ENCODE measurements at regions not wholly inside any gene's neighbourhood (a gene's known extent, or its start where the extent isn't known, plus 50 kb on each side); places are given as distances from the start of the nearest gene placed in this dataset.

- WGBS, 2 experiments (ENCODE audit: extremely low coverage in 2 of 2, insufficient read length in 1 of 2): no CpG with 5 or more reads among the region's 1 CpG
- ATAC-seq (ENCODE audit: low read depth): no peak
Measured at GRCh38 chr4:141885112-141885511, 248.7 kb downstream of the IL15 start.

More at GRCh38 chr4:141885112-141885511, 248.7 kb downstream of the IL15 start:
- no peak overlapping the region for H2BK20ac ChIP-seq (ENCODE audit: low read depth, low read length)
- no peak overlapping the region for H4K8ac ChIP-seq (ENCODE audit: low read depth in 2 of 2, low read length in 2 of 2)
- no peaks in the 10 kb centered on the region for H3K9me3 ChIP-seq (ENCODE audit: control insufficient read depth, insufficient read depth, low read length)
- POLR2A ChIA-PET (ENCODE audit: unreplicated experiment): no interaction called here
- no peak for DNase-seq
- H3K18ac ChIP-seq (ENCODE audit: low read depth, low read length): no peak overlapping the region
- no peaks in the 10 kb centered on the region for H3K79me1 ChIP-seq (ENCODE audit: low read depth in 1 of 2, low read length in 2 of 2)
- no peaks in the 10 kb centered on the region for H3K4me1 ChIP-seq (ENCODE audit: control insufficient read depth, insufficient read depth, low read length)
- H3K14ac ChIP-seq (replicated peaks; ENCODE audit: low read depth, low read length): no peak overlapping the region
- no peaks in the 10 kb centered on the region for H3K27me3 ChIP-seq (ENCODE audit: control insufficient read depth, insufficient read depth, low read length)
- no peaks in the 10 kb centered on the region for H3K36me3 ChIP-seq (ENCODE audit: control insufficient read depth, insufficient read depth, low read length)
- no TSS peak for BruUV-seq (replicated peaks)
- intact Hi-C loops (cut with micrococcal nuclease): no loop called here
- no peak overlapping the region for H3K4me2 ChIP-seq (ENCODE audit: low read depth, low read length)
- TF ChIP-seq BHLHE40 (IDR thresholded peaks at IDR 0.05; ENCODE audit: low read depth, low read length) (no peak), FOS (IDR thresholded peaks at IDR 0.05; ENCODE audit: low read depth, low read length) (no peak), CTCF (conservative IDR thresholded peaks at IDR 0.05; ENCODE audit: low read depth, low read length) (no peak), CEBPB (IDR thresholded peaks at IDR 0.05; ENCODE audit: low read depth, low read length) (no peak), ELK1 (IDR thresholded peaks at IDR 0.05; ENCODE audit: borderline replicate concordance, low read depth, low read length) (no peak), MXI1 (IDR thresholded peaks at IDR 0.05; ENCODE audit: borderline replicate concordance, low read depth, low read length) (no peak), RCOR1 (IDR thresholded peaks at IDR 0.05; ENCODE audit: insufficient replicate concordance, low read length) (no peak), RFX5 (IDR thresholded peaks at IDR 0.05; ENCODE audit: low read depth, low read length) (no peak), POLR2A (IDR thresholded peaks at IDR 0.05; ENCODE audit: low read depth, low read length) (no peak), SMC3 (IDR thresholded peaks at IDR 0.05; ENCODE audit: low read depth, low read length) (no peak), CHD1 (IDR thresholded peaks at IDR 0.05; ENCODE audit: low read depth, low read length) (no peak), RAD21 (IDR thresholded peaks at IDR 0.05; ENCODE audit: low read length) (no peak), MAFK (IDR thresholded peaks at IDR 0.05; ENCODE audit: low read depth, low read length) (no peak), MAZ (IDR thresholded peaks at IDR 0.05; ENCODE audit: borderline replicate concordance, low read depth, low read length) (no peak), NFE2L2 (IDR thresholded peaks at IDR 0.05; ENCODE audit: low read depth, low read length) (no peak)
- TF ChIP-seq, protein P1, sequence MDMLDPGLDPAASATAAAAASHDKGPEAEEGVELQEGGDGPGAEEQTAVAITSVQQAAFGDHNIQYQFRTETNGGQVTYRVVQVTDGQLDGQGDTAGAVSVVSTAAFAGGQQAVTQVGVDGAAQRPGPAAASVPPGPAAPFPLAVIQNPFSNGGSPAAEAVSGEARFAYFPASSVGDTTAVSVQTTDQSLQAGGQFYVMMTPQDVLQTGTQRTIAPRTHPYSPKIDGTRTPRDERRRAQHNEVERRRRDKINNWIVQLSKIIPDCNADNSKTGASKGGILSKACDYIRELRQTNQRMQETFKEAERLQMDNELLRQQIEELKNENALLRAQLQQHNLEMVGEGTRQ (IDR thresholded peaks at IDR 0.05; ENCODE audit: low read depth, low read length): no peak
- H2AK9ac ChIP-seq (replicated peaks; ENCODE audit: low read depth, low read length, poor library complexity): no peak overlapping the region
- no peak overlapping the region for H3K9ac ChIP-seq (ENCODE audit: low read depth, low read length)
- H3K56ac ChIP-seq (ENCODE audit: extremely low read depth, insufficient read depth, low read length): no peak overlapping the region
- H4K5ac ChIP-seq (ENCODE audit: low read depth, low read length): no peak overlapping the region
- no peak overlapping the region for H2BK120ac ChIP-seq (ENCODE audit: low read depth, low read length)
- no peak overlapping the region for H2AK5ac ChIP-seq (ENCODE audit: low read depth, low read length)
- H3K9me1 ChIP-seq (ENCODE audit: insufficient read depth, low read length): no peaks in the 10 kb centered on the region
- no peak overlapping the region for H4K91ac ChIP-seq (ENCODE audit: insufficient read depth, low read depth, low read length)
- CTCF ChIA-PET: no interaction called here
- no peaks in the 10 kb centered on the region for H4K20me1 ChIP-seq (ENCODE audit: insufficient read depth, low read length)
- no peak overlapping the region for H3K27ac ChIP-seq (ENCODE audit: insufficient read depth, low read length)
- no peak overlapping the region for H3K4ac ChIP-seq (ENCODE audit: low read depth, low read length)
- no peak overlapping the region for H2BK5ac ChIP-seq (ENCODE audit: low read depth, low read length, poor library complexity, severe bottlenecking)
- H3K23ac ChIP-seq (ENCODE audit: low read depth, low read length): no peak overlapping the region
- H3K4me3 ChIP-seq (ENCODE audit: insufficient read depth, low read depth, low read length): no peak overlapping the region
- H2AFZ ChIP-seq (replicated peaks; ENCODE audit: low read length, poor library complexity): no peak overlapping the region
- in situ Hi-C loops (cut with MboI; ENCODE audit: low sequenced_read_pairs): no loop called here
- dilution Hi-C loops (cut with HindIII; ENCODE audit: low sequenced_read_pairs, unreplicated experiment): no loop called here
- no peak overlapping the region for H2BK15ac ChIP-seq (ENCODE audit: low read depth, low read length)

All from IMR-90 (cell line).